Islet precursor cell (in vitro differentiated cells): ENCODE measurements at regions not wholly inside any gene's neighbourhood (a gene's known extent, or its start where the extent isn't known, plus 50 kb on each side); places are given as distances from the start of the nearest gene placed in this dataset.

Experiments
- DNase-seq: peaks from one replicate; pipeline ENCODE4 v3.0.0-alpha.2; 2018

DNA sequence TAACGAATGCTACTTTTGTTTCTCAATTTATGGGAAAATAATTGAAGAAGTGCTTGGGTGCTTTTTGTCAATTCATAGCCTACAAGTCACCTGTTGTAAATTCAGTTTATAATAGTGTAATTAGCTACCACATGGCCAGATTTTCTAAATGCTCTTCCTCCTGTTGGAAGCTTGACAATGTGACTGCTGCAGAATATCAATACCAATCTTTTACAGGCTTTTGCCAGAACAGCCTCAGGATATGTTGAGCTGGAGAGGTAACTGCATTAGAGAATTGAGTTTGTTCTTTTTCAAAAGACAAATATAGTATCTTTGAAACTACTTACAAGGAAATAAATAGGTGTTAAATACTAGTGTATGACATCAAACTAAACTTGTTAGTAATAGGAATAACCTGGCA lies 277.8 kb downstream of the POU4F1 start:
- no peak for DNase-seq

DNA sequence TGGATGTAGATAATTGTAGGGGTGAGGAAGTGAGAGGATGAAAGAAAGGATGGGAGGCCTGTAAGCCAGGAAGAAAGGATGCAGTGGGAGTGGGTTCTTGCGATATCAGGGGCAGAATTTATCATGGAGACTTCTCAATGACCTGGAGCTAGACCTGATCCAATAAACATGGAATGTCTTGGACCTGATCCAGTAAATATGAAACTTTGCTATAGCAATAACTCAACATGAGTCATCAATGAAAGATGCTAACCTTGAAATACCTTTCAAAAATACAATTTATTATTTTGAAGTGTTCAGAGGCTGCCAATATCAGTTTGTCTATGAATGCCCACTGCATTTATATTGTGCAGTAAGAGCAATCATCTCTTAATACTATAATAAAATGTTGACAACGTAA lies 279.5 kb downstream of the POU4F1 start:
- no peak for DNase-seq

DNA sequence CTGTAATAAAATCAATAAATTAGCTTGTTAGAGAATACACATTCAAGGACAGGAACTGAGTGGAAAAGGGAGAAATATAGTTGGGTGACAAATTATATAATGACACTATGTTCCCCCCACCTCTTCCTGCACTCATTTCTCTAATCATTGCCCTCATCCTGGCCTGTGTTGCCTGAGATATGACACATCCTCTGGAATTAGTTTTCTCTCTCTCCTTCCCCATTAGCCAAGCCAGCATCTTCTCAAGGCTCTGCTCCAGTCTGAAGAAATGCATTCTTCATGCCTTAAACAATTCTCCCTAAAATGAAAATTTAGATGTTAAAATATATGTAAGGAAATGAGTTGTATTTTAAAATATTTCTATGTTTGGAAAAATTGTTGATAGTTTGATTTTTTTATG lies 280.3 kb downstream of the POU4F1 start:
- no peak for DNase-seq

DNA sequence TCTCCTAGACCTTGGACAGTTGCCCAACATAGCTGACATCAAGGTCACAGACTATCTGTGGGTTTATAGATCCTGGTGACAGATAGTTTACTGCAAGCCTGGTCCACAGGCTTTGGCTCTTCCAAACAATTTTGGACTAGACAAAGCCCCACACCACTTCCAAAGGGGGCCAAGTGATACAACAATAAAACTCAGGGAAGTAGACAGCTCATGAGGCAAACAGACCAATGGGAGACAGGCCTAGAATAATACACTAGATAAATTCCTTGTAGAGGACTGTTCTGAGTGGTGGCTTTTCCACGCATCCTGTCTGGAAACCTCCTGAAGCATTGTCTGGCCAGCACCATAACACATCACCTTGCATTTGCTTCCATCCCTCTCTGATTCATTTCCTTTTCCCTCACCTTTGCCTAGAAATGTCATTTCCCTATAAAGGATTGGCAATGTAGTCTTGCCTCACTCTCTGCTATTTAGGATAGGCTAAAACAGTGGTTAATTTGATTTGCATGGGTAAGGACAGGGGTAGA lies 284.2 kb downstream of the POU4F1 start:
- no peak for DNase-seq

DNA sequence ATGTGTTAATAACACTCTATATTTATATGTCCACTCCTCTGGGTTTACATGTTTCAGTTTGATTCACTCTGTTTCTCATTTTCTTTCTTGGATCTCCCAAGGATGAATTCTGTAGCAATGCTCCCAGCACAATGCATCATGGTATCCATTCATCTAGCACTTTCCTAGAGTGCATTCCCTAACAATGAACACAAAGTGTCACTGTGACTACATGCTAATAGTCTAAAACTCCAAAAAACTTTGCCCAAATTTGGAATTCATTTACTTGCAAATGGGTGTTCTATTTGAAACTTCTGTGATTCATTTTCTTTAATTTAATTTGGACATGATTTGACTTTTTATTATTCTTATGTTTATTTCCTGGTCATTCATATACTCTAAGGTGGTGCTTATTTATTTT lies 286.3 kb downstream of the POU4F1 start:
- no peak for DNase-seq

DNA sequence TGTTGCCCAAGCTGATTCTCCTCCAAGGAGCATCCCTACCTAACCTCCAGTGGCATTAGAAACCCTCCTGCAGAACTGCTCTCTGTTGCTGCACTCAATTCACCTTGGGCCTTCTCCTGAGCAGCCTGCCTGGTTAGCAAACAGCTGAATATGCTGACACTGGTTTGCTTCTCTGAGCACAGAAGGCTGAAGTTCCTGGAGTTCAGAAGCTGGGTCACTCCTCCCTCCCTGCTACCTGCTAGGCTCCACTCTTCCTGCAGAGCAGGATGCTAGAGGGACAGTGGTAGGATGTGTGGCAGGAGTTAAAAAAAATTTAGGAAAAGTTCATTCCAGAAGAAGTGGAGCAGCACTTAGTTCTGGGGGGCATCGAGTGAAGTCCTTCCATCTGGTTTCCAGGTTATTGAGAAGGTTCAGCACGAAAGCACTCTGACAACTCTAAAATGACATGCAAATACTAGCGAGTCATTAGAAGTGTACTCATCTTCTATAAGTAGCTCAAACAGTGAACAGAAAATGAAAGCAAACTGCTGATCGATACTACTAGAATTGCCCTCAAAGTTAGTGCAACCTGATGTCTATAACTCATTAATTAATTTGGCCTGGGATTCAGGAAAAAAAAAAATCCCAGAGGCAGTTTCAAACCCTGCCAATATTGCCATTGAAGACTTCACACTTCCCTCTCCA lies 293.7 kb downstream of the POU4F1 start:
- no peak for DNase-seq

DNA sequence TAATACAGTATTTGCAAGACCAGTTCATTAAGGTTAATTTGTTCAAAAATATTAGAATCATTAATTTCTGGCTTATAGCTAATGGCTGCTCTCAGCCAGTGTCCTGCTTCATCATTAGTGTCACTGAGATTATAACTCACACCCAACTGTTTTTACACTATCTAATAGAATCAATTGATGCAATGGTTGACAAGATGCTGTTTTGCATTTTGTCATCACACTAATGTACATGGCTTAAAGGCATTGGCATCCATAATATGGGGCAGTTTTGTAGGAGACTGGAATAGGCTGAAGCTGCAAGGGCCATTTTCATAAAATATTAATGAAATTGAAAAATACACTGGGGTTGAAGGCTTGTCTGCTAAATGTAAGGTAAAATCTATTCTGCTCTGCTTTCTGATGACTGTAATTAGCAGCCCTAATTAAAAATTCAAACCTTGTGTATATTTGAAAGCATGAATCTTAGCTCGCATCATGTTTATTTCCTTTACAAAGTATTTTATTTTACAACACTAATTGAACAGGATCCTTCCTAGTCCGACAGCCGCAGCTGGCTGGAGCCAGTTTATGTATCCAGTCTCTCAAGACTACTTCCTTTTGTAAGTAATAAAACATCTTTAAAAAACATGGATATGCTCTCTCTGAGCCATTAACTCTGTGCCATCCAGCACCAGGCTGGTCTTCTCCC lies 296.7 kb downstream of the POU4F1 start:
- no peak for DNase-seq

DNA sequence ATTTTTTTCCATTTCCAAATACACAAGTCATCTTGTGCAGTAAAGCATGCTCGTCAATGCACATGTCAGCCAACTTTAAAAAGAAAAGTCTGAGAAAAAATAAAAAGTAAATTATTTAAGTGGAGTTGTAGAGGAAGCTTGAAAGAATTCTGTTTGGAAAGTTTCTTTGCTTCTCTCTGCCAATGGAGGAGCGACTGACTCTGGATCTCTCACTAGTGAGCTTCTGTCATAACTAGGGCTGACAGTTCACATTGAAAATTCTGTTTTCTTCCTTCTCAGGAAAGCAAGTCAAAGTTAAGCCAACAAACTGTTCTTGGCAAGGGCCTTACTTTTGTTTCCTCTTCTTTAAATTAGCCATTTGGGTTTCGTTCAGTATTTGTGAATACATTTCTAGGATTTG lies 298.2 kb downstream of the POU4F1 start:
- no peak for DNase-seq

DNA sequence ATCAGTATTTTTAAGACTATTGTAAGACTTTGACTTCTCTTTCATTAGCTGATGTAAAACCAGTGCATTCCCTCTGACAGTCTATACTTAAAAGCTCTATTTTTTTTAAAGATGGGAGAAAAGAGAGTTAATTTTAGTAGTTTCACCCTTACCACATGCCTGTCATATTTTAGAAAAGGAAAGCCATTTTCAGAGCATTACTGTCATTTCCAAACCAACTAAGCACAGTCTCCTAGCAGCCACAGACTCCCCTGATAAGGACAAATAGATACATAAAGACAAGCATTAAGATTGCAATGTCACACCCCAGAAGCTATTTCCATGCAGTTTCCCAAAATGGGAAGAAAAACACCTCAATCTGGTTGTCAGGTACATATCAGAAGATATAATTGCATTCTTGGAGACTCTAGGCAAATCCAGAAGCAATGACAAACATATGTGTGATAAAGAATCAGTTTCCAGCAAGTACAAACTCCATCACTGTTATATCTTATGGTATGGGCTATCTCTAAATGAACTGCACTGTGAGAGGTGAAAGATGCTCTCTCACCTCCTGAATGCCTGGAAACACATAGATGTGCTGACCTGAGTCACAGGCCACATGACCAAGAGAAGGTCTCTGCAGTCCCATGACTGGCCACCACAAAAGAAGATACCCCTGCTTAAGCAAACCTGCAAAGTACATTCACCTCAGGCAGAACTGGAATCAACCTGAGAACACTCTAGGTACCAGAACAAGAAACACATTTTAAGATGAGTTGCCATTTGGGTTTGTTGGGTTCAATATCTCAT lies 303.3 kb downstream of the POU4F1 start:
- no peak for DNase-seq

DNA sequence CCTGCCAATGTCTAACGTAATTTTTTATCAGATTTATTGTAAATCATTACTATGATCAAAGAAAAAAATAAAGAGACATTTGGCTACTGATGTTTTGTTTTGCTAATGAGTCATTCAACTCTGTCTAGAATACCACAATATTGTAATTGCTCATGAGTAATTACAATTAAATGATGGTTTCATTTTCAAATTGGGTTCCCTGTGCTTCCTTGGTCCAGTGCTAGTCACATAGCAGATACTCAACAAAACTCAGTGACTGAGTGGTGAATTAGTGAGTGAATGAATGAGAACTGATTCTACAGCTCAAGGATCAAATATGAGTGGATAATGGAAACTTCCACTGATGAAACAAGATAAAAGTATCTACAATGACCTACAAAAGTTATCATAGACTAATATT lies 304.7 kb downstream of the POU4F1 start:
- DNase-seq, result no peak

DNA sequence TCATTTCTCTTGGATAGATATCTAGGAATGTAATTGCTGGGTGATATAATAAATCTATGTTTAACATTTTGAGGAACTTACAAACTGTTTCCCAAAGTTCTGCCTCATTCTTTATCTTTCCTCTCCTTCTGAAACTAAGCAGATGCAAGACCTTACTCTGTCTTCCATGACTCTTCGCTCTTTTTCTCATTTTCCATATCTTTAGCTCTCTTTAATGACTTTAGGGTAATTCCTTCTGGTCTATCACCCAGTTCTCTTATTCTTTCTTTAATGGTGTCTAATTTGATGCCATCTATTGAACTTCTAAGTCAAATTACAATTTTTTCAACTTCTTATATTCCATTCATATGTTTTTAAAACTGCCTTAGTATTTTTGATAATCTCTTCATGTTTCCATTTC lies 316.6 kb downstream of the POU4F1 start:
- DNase-seq, result no peak

DNA sequence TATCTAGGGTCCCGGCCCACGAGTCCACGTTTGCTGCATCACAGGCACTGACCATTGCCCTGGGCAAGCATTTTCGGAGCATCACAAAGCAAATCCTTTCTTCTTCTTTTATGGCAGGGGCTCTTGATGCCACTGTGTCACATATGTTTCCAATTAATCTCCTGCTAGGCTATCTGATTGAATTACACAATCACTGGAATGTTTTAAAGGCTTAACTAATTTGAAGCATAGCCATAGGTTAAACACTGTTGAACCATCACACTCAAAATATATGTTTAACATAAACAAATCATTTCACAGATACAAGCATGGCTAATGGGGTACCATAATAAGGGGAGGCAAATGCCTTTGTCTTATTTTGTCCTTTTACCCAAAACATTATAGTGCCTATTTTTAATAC lies 338.3 kb downstream of the POU4F1 start:
- no peak for DNase-seq

DNA sequence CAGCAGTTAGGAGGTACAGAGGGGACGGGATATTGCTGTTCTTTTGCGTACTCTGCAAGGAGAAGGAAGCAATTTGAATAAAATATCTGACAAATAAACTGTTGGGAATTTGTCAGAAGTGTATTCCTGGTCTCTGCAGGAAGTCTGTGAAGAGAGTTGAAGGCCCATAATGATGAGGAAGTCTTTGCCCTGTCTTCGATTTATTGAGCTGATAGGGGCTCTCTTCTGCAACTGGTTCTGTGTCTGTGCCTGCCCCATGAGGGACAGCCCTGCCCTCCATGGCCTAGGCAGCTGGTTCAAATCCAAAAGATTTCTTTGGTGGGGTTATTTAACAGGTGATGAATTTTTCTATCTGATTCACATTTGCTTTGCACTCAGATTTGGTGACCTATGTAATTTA lies 339.7 kb upstream of the EDNRB start:
- no peak for DNase-seq

DNA sequence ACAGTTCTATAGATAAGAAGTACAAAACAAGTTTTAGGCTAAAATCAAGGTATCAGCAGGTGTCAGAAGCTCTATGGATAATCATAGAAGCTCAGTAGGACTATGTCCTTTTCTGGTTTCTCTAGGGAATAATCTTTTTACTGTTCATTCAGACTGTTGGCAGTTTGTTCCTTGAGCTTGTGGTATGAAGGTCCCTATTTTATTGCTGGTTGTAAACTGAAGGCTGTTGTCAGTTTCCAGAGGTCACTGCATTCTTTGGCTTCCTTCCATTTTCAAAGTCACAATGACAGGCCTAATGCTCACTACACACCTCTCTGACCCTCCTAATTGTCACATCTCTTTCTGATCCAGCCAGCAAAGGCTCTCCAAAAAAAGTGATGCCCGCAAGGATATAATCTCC lies 337.9 kb upstream of the EDNRB start:
- no peak for DNase-seq

DNA sequence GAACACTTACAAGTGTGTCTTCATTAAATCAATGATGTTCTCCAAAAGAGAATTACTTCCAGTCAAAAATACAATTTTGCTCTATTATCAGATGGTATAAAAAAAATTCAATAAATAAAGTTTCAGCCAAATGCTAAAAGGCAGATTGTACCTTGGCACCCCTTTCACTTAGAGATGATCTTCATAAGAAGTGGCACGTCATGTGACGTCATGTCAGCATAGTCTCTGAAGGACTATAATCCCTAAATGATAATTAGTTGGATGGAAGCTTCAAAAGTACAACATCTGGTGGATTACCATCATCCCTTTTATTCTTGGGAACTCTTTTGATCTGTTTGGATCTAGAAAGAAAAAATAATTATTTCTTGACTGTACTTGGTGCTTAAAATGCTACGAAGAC lies 335.5 kb upstream of the EDNRB start:
- DNase-seq, result no peak

DNA sequence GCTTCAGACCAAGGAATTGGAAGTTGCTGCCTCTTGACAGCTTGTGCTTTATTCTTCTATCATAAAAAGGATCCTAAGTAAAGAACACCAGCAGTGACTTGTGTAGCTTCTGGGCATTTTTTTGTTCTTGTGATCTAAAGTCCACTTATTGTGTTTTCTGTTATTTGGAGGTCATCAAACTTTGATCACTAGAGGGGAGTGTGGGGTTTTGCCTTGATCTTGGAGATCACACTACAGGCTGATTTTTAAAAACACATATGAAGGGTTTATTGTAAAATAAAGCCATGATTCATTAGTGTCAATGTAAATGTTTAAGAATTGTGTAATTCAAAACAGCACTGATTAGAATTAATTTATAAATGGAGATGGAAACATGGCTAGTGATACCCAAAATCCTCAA lies 328.7 kb upstream of the EDNRB start:
- no peak for DNase-seq

DNA sequence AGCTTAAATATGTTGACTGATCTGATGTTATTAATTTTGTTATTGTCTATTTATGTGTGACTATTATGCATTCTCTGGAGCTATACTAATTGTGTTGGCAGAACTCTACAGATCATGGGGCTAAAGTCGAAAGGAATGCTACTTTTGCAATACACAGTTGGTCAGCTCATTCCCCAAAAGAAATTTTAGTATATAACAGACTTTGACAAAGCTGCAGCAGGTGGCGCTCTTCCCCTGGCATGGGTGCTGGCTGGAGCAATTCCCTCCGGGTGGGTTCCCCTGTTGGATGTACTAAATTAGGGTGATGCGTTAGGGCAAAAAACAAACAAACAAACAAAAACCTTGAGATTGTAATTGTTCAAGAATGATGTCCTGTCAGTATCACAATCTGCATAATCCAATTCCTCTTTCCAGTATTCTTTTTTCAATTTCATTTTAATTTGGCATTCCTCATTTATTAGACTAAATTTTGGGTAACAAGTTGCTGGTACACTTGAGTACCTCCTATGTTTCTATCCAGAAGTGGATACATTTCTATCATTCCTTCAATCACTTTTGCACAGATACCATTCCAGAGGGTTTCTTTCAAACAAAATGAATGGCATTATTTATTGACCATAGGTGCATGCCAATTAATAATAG lies 322.8 kb upstream of the EDNRB start:
- peak; percentile 73 for DNase-seq

DNA sequence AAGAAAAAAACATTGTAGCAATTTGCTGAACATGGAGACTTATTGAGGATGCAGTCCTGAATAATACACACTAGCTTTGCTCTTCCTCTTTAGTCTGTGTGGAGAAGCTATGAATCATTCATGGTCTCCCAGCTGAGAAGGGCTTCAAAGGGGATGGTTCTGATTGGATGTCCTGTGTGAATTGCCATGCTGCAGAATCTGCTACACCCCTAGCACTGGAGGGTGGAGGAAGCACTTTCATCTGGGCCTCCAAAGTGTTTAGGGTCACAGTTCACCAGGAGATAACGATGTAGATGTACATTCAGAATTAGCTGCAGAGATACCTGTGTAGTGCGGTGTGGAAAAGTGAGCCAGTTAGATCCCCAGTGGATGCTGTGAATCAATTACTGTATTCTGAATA lies 321.1 kb upstream of the EDNRB start:
- DNase-seq, result peak; percentile 55

DNA sequence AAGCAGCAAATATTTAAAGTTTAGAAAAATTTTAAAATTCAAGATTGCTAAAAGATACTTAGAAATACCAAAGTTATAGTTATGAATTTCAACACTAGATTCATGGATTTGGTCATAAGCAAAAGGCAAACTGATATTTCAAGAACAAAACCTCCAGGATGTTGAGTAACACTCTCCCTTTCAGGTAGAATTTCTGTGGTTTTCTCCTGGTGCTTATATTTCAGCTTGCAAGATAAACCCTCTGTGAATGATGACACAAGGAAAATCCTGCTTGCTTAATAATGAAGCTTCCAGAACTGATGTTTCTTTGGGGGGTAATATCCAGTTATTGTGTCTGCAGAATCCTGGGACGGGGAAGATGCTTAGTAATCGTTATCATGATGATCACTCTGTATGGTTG lies 320.3 kb upstream of the EDNRB start:
- no peak for DNase-seq

DNA sequence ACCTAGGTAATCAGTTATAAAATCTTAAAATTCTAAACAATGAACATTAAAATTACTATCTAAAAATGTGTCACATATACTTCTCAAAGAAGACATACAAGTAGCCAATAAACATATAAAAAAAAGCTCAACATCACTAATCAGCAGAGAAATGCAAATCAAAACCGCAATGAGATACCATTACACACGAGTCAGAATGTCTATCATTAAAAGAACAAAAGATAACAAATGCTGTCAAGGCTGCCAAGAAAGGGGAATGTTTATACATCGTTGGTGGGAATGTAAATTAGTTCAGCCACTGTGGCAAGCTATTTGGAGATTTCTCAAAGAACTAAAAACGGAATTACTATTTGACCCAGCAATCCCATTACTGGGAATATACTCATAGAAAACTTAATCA lies 310.3 kb upstream of the EDNRB start:
- no peak for DNase-seq

DNA sequence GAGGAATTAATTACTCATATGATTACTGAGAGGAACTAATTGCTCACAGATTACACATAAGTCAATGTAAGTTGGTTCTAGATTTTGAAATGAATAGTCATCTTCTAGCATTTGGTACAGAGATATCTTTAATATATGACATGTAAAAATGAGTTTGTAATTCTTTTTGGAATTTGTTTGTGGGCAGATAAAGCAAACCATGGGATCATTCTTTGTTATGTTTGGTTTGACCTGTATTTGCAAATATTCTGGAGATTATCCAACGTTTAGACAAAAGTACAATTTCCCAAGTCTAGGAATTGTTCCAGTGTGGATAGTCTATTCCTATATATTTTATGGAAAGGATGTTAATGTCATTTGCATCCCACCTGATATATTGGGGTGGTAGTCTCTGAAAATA lies 309.6 kb upstream of the EDNRB start:
- no peak for DNase-seq

DNA sequence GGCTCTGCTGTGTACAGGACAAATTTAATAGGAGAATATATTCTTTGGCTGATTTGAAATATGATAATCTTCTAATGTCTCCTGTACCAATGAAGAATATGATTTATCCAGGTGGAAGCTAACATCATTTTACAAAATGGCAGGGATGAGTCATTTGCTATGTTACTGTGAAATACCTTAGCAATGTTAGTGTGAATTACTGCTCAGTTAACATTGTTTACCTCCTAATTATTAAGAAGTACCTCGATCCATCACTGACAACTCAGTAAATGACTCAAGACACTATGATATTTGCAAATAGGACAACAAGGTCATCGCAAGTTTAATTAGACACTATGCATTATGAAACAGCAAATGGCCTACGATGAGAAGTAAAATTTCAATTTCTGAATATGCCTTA lies 309.1 kb upstream of the EDNRB start:
- no peak for DNase-seq

DNA sequence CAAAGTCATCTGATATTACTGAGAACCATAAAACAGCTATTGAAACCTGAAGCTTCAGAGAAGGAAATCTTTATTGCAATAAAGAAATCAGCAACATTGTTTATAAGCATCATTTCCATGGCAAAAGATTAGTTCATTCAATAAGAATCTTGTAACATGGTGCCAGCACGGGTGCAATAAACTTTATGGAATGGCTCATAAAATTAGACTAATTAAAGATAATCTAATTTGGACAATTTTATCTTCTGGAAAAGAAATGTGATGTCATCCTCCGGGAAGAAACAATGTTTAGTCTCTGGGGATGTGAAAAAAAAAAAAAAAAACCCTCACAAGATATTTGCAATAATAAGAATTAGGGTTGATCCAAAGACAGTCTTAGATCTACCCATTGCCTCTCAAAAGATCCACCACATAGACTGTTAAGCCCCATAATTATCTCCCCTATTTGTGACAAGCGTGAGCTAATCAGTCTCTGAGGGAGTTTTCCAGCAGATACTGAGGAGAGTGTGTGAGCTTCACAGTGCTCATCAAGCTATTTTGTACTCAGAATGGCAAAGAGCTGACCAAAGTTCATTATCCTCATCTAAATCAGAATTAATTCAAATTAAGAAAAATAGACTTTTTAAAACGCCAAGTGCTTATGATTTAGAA lies 297.0 kb upstream of the EDNRB start:
- no peak for DNase-seq
